GM23338 (cell line): ENCODE measurements at regions not wholly inside any gene's neighbourhood (a gene's known extent, or its start where the extent isn't known, plus 50 kb on each side); places are given as distances from the start of the nearest gene placed in this dataset.

Experiments used
- ATAC-seq: fragments of 200-7000 bp; cut with Tn5 transposase; 3 replicates; pipeline ENCODE4 v1.9.1; 2020
- DNase-seq: peaks from one replicate; pipeline ENCODE4 v3.0.0-alpha.2; 2015; ENCODE audit warnings: low spot score
- H2AFZ ChIP-seq: fragments of 200-600 bp; sonication (generic); 2 replicates; pipeline ENCODE4 v1.8.0; 2016; ENCODE audit warnings: antibody characterized with exemption, mild to moderate bottlenecking, moderate library complexity
- H3F3A ChIP-seq: fragments of 200-600 bp; sonication (generic); replicated peaks from 2 replicates; pipeline ENCODE4 v1.8.0; 2017; ENCODE audit warnings: antibody characterized with exemption, mixed run types, low read depth
- H3K27ac ChIP-seq: fragments of 200-600 bp; sonication (generic); 2 replicates; pipeline ENCODE4 v1.6.1; 2016; ENCODE audit warnings: low read depth
- H3K27me3 ChIP-seq: fragments of 200-600 bp; sonication (generic); 2 replicates; pipeline ENCODE4 v1.8.0; 2016; ENCODE audit warnings: mild to moderate bottlenecking, mixed run types, moderate library complexity; ENCODE audit not compliant: insufficient read depth
- H3K36me3 ChIP-seq: fragments of 200-600 bp; sonication (generic); 2 replicates; pipeline ENCODE4 v1.8.0; 2016; ENCODE audit warnings: mild to moderate bottlenecking; ENCODE audit not compliant: insufficient read depth
- H3K4me1 ChIP-seq: fragments of 200-600 bp; sonication (generic); 2 replicates; pipeline ENCODE4 v1.8.0; 2016; ENCODE audit warnings: mild to moderate bottlenecking, moderate library complexity; ENCODE audit not compliant: insufficient read depth
- H3K4me2 ChIP-seq: fragments of 200-600 bp; sonication (generic); 2 replicates; pipeline ENCODE4 v1.7.1; 2017; ENCODE audit warnings: mixed run types
- H3K4me3 ChIP-seq: fragments of 200-600 bp; sonication (generic); 2 replicates; pipeline ENCODE4 v1.6.1; 2016; ENCODE audit warnings: mixed run types
- H3K79me2 ChIP-seq: fragments of 200-600 bp; sonication (generic); replicated peaks from 2 replicates; pipeline ENCODE4 v1.8.0; 2017; ENCODE audit warnings: mild to moderate bottlenecking; ENCODE audit not compliant: insufficient read depth
- H3K9me2 ChIP-seq: fragments of 200-600 bp; sonication (generic); 2 replicates; pipeline ENCODE4 v1.8.0; 2017; ENCODE audit not compliant: insufficient read depth
- H4K20me1 ChIP-seq: fragments of 200-600 bp; sonication (generic); replicated peaks from 2 replicates; pipeline ENCODE4 v1.8.0; 2017; ENCODE audit warnings: mild to moderate bottlenecking; ENCODE audit not compliant: insufficient read depth
- H3K27ac Mint-ChIP-seq: 2 replicates; pipeline ENCODE4 v1.8.0; 2020; ENCODE audit warnings: inconsistent platforms, mild to moderate bottlenecking, moderate library complexity, mixed read lengths
- H3K27me3 Mint-ChIP-seq: 3 replicates; pipeline ENCODE4 v1.8.0; 2022; ENCODE audit warnings: low read depth, mild to moderate bottlenecking, moderate library complexity, mixed read lengths, inconsistent platforms; ENCODE audit not compliant: insufficient read depth, poor library complexity
- H3K36me3 Mint-ChIP-seq: 3 replicates; pipeline ENCODE4 v1.8.0; 2021; ENCODE audit warnings: low read depth, mild to moderate bottlenecking, inconsistent platforms, moderate library complexity, mixed read lengths
- H3K4me1 Mint-ChIP-seq: 3 replicates; pipeline ENCODE4 v1.8.0; 2020; ENCODE audit warnings: mild to moderate bottlenecking, inconsistent platforms, mixed read lengths
- H3K4me3 Mint-ChIP-seq: 3 replicates; pipeline ENCODE4 v1.8.0; 2021; ENCODE audit warnings: moderate library complexity, mild to moderate bottlenecking, inconsistent platforms, mixed read lengths
- H3K9me3 Mint-ChIP-seq: 3 replicates; pipeline ENCODE4 v1.8.0; 2020; ENCODE audit warnings: moderate library complexity, mild to moderate bottlenecking, inconsistent platforms, mixed read lengths
- ETS1 ChIP-seq: IDR thresholded peaks from 2 replicates; pipeline ENCODE4 v1.6.1; 2016; ENCODE audit warnings: antibody characterized with exemption
- EZH2phosphoT487 ChIP-seq: fragments of 200-600 bp; sonication (generic); IDR thresholded peaks from one replicate; pipeline ENCODE4 v1.8.1; 2018; ENCODE audit warnings: antibody characterized with exemption; ENCODE audit not compliant: unreplicated experiment
- JUNB ChIP-seq: IDR thresholded peaks from one replicate; pipeline ENCODE4 v1.6.1; 2016; ENCODE audit warnings: antibody characterized with exemption; ENCODE audit not compliant: unreplicated experiment
- NANOG ChIP-seq: IDR thresholded peaks from 2 replicates; pipeline ENCODE4 v1.6.1; 2016; ENCODE audit warnings: antibody characterized with exemption, borderline replicate concordance
- POLR2AphosphoS5 ChIP-seq: IDR thresholded peaks from 2 replicates; pipeline ENCODE4 v1.6.1; 2016; ENCODE audit warnings: antibody characterized with exemption, low read depth
- STAT1 ChIP-seq: IDR thresholded peaks from one replicate; pipeline ENCODE4 v1.6.1; 2016; ENCODE audit warnings: antibody characterized with exemption; ENCODE audit not compliant: unreplicated experiment
- ZNF114 ChIP-seq: fragments of 250-450 bp; sonication (Bioruptor Pico); IDR thresholded peaks from 2 replicates; pipeline ENCODE4 v1.5.0; 2020; ENCODE audit warnings: mild to moderate bottlenecking, moderate library complexity
- ZNF331 ChIP-seq: fragments of 250-450 bp; sonication (Bioruptor Pico); IDR thresholded peaks from 2 replicates; pipeline ENCODE4 v1.5.0; 2020; ENCODE audit warnings: low read depth, mild to moderate bottlenecking, moderate library complexity
- ZNF462 ChIP-seq: fragments of 250-450 bp; sonication (Bioruptor Pico); IDR thresholded peaks from 2 replicates; pipeline ENCODE4 v1.5.0; 2020; ENCODE audit warnings: mild to moderate bottlenecking, moderate library complexity
- TF ChIP-seq, protein P1 (sequence below), 2 experiments: fragments of 200-600 bp in 1 of 2; sonication (generic) in 1 of 2; conservative IDR thresholded peaks; 2 replicates each; pipeline versions ENCODE4 v1.5.1 to v1.6.1; 2016 to 2017; ENCODE audit warnings: antibody characterized with exemption in 2 of 2, low read depth in 2 of 2, mild to moderate bottlenecking in 2 of 2, moderate library complexity in 1 of 2

GRCh38 chrX:122218666-122219065 lies 965.4 kb upstream of the GRIA3 start:
- no peak overlapping the region for H3K27ac ChIP-seq
- H3K4me3 ChIP-seq = no peak overlapping the region
- peaks cover 7% of the 10 kb centered on the region for H3K27me3 Mint-ChIP-seq
- no peaks in the 10 kb centered on the region for H3K36me3 ChIP-seq
- no peak for DNase-seq
- peaks cover 15% of the 10 kb centered on the region for H3K79me2 ChIP-seq
- H3K9me3 Mint-ChIP-seq = peaks cover 7% of the 10 kb centered on the region
- peaks cover 24% of the 10 kb centered on the region for H3K4me1 Mint-ChIP-seq
- peaks cover 18% of the 10 kb centered on the region for H3K4me1 ChIP-seq
- peak overlapping the region; percentile 65; the same call in 1 of the 2 replicates for H3K27ac Mint-ChIP-seq
- TF ChIP-seq ZNF331 (CRISPR knock-in tag) (no peak), ZNF462 (CRISPR knock-in tag) (no peak), EZH2phosphoT487 (no peak), POLR2AphosphoS5 (no peak), ZNF114 (CRISPR knock-in tag) (no peak), NANOG (no peak), STAT1 (no peak)
- H2AFZ ChIP-seq = no peak overlapping the region
- H3F3A ChIP-seq = no peaks in the 10 kb centered on the region
- no peaks in the 10 kb centered on the region for H3K9me2 ChIP-seq
- H3K4me2 ChIP-seq = no peak overlapping the region; the same call in 1 of the 2 replicates
- no peaks in the 10 kb centered on the region for H3K27me3 ChIP-seq
- ATAC-seq = no peak
- peaks cover 22% of the 10 kb centered on the region for H3K36me3 Mint-ChIP-seq
- H3K4me3 Mint-ChIP-seq = no peak overlapping the region
- no peaks in the 10 kb centered on the region for H4K20me1 ChIP-seq

DNA sequence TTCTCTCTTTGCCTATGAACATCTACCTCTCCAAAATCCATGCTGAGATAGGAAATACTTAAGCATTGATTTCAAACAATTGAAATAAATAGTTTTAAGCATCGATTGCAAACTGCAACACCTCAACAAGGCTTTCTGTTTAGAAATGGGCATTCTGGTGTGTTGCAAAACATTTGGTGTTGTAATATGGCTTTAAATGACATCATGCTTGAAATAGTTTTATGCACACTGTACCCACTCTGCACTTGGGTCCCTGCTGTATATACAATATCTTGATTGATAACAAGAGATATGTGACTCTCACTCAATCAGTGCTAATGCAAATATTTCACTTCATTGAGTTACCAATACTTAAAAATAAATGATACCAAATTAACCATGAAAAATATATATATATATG lies 964.9 kb upstream of the GRIA3 start:
- H3K4me2 ChIP-seq = no peak overlapping the region
- no peak overlapping the region for H3K4me3 Mint-ChIP-seq
- TF ChIP-seq NANOG = no peak
- TF ChIP-seq ZNF114 (CRISPR knock-in tag) = no peak
- no peak for TF ChIP-seq JUNB
- no peak for TF ChIP-seq STAT1
- TF ChIP-seq, protein P1, sequence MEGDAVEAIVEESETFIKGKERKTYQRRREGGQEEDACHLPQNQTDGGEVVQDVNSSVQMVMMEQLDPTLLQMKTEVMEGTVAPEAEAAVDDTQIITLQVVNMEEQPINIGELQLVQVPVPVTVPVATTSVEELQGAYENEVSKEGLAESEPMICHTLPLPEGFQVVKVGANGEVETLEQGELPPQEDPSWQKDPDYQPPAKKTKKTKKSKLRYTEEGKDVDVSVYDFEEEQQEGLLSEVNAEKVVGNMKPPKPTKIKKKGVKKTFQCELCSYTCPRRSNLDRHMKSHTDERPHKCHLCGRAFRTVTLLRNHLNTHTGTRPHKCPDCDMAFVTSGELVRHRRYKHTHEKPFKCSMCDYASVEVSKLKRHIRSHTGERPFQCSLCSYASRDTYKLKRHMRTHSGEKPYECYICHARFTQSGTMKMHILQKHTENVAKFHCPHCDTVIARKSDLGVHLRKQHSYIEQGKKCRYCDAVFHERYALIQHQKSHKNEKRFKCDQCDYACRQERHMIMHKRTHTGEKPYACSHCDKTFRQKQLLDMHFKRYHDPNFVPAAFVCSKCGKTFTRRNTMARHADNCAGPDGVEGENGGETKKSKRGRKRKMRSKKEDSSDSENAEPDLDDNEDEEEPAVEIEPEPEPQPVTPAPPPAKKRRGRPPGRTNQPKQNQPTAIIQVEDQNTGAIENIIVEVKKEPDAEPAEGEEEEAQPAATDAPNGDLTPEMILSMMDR (conservative IDR thresholded peaks at IDR 0.05; ENCODE audit: low read depth in 2 of 2) = no peak
- no peak for TF ChIP-seq ETS1

More for the DNA sequence above, 964.9 kb upstream of the GRIA3 start:
- Histone ChIP-seq H3F3A (no peaks in the 10 kb centered on the region), H3K79me2 (peaks cover 21% of the 10 kb centered on the region), H3K9me2 (no peaks in the 10 kb centered on the region), H3K36me3 (no peaks in the 10 kb centered on the region), H2AFZ (no peak overlapping the region), H3K27ac (no peak overlapping the region), H3K4me1 (peaks cover 18% of the 10 kb centered on the region), H4K20me1 (no peaks in the 10 kb centered on the region), H3K4me3 (no peak overlapping the region), H3K27me3 (no peaks in the 10 kb centered on the region)
- H3K4me1 Mint-ChIP-seq = peaks cover 24% of the 10 kb centered on the region
- DNase-seq (no peak), ATAC-seq (no peak)
- H3K36me3 Mint-ChIP-seq = peaks cover 27% of the 10 kb centered on the region
- H3K27ac Mint-ChIP-seq = no peak overlapping the region
- H3K9me3 Mint-ChIP-seq = peaks cover 7% of the 10 kb centered on the region
- H3K27me3 Mint-ChIP-seq = peaks cover 7% of the 10 kb centered on the region
